ENCODE measurements at regions not wholly inside any gene's neighbourhood (a gene's known extent, or its start where the extent isn't known, plus 50 kb on each side); places are given as distances from the start of the nearest gene placed in this dataset.

DNA sequence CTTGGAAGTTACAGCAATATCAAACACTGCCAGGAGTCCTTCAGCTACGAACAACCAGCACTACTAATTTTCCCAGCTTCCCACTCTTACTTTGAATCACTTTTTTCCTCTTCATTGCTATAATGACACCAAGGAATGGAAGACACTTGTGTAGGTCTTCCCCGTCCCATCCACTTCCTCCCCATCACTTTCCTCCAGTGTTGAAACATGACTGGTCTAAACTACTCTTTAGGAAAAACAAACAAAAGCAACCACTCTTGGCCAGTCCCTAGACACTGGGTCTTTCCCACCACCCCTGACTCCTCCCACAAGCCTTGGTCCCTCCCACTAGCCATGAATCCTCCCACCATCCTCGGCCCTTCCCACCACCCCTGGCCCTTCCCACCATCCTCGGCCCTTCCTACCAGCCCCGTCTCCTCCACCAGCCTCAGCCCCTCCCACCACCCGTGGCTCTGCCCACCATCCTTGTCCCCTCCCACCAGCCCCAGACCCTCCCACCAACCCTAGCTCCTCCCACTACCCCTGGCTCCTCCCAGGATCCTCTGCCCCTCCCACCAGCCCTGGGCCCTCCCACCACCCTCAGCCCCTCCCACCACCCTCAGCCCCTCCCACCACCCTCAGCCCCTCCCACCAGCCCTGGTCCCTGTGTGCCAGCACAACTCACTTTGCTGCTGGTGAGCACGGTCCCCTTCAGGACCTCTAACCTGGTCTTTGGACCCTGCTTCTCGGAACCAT, 68.5 kb downstream of the CXCL12 start:
- H3K9me3 ChIP-seq, result no peaks in the 10 kb centered on the region
- in situ Hi-C loops (cut with MboI; ENCODE audit: low pct_ligation_motif_present in 1 of 4, low pct_unique_long_range_greater_than_20kb in 1 of 4, low sequenced_read_pairs in 3 of 4), result loop anchor here in 3 of 4 donors (25.0 kb wide), 2 partner anchors 546 to 629 kb away; no protein-coding TSS in a partner anchor
- WGBS, 2 donors (ENCODE audit: low coverage in 1 of 2), result 73 to 79% methylated on average over 6 to 8 of the region's 8 CpGs
- no peaks in the 10 kb centered on the region for H3K36me3 ChIP-seq
- no peak overlapping the region for H3K4me3 ChIP-seq
- intact Hi-C loops (cut with DNase I; ENCODE audit: low total_unique reads), result loop anchor here (10.0 kb wide), 1 partner anchor 642 kb away; no protein-coding TSS in a partner anchor
- H3K4me1 ChIP-seq, result peaks cover 0 to under 1% (median under 1%) of the 10 kb centered on the region in 4 donors
- no peak overlapping the region for H3K27ac ChIP-seq
- TF ChIP-seq CTCF (IDR thresholded peaks at IDR 0.05) (no peak), POLR2A (IDR thresholded peaks at IDR 0.05) (no peak), EP300 (IDR thresholded peaks at IDR 0.05; ENCODE audit: low read depth) (no peak)
- no peak for DNase-seq
- H3K27me3 ChIP-seq, result no peaks in the 10 kb centered on the region

GRCh38 chr10:44314802-44315460, 70.0 kb downstream of the CXCL12 start:
- 90 to 91% methylated on average over 4 to 6 of the region's 6 CpGs for WGBS, 2 donors (ENCODE audit: low coverage in 1 of 2)
- in situ Hi-C loops (cut with MboI; ENCODE audit: low pct_ligation_motif_present in 1 of 4, low pct_unique_long_range_greater_than_20kb in 1 of 4, low sequenced_read_pairs in 3 of 4), result loop anchor here in 3 of 4 donors (25.0 kb wide), 2 partner anchors 547 to 628 kb away; no protein-coding TSS in a partner anchor
- peaks cover 4 to 10% (median 9%) of the 10 kb centered on the region in 4 donors for H3K4me1 ChIP-seq
- no peak for DNase-seq
- H3K27me3 ChIP-seq, result no peaks in the 10 kb centered on the region
- intact Hi-C loops (cut with DNase I; ENCODE audit: low total_unique reads), result loop anchor here (10.0 kb wide), 1 partner anchor 640 kb away; no protein-coding TSS in a partner anchor
- H3K9me3 ChIP-seq, result no peaks in the 10 kb centered on the region
- no peak overlapping the region for H3K27ac ChIP-seq
- no peak overlapping the region for H3K4me3 ChIP-seq
- H3K36me3 ChIP-seq, result no peaks in the 10 kb centered on the region
- TF ChIP-seq CTCF (IDR thresholded peaks at IDR 0.05), result no peak
- TF ChIP-seq POLR2AphosphoS5 (IDR thresholded peaks at IDR 0.05), result no peak
- no peak for TF ChIP-seq EP300 (IDR thresholded peaks at IDR 0.05; ENCODE audit: low read depth)
- TF ChIP-seq POLR2A (IDR thresholded peaks at IDR 0.05), result no peak

DNA sequence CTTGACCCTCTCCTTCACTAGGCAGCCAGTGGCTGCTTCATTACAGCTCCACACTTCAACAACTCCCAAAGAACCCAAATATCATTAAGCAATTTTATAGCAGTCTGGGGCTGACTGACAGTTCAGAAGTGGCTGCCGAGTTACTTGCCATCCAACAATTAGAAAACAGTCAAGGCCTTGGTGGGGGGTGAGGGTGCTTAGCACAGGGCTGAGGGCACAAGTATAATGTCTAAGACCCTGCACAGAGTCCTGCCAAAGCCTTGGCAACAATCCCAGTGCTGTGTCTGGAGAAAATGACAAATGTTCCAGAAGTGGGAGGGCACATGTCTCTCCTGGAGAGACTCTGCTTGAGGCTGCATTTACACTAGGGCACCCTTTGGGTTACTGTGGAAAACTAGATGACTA, 71.1 kb downstream of the CXCL12 start:
- no peak for DNase-seq
- H3K36me3 ChIP-seq, result no peaks in the 10 kb centered on the region
- peaks cover 4 to 10% (median 9%) of the 10 kb centered on the region in 4 donors for H3K4me1 ChIP-seq
- no peaks in the 10 kb centered on the region for H3K9me3 ChIP-seq
- H3K27me3 ChIP-seq, result no peaks in the 10 kb centered on the region
- H3K4me3 ChIP-seq, result no peak overlapping the region
- TF ChIP-seq CTCF (IDR thresholded peaks at IDR 0.05), result no peak
- no peak for TF ChIP-seq EP300 (IDR thresholded peaks at IDR 0.05; ENCODE audit: low read depth)
- no peak for TF ChIP-seq POLR2AphosphoS5 (IDR thresholded peaks at IDR 0.05)
- no peak for TF ChIP-seq POLR2A (IDR thresholded peaks at IDR 0.05)
- intact Hi-C loops (cut with DNase I; ENCODE audit: low total_unique reads), result loop anchor here (10.0 kb wide), 1 partner anchor 639 kb away; no protein-coding TSS in a partner anchor
- H3K27ac ChIP-seq, result no peak overlapping the region
- 95% methylated on average over 1 of the region's 1 CpG; no CpG with 5 or more reads in 1 of the 2 donors for WGBS, 2 donors (ENCODE audit: low coverage in 1 of 2)
- in situ Hi-C loops (cut with MboI; ENCODE audit: low pct_ligation_motif_present in 1 of 4, low pct_unique_long_range_greater_than_20kb in 1 of 4, low sequenced_read_pairs in 3 of 4), result loop anchor here in 3 of 4 donors (25.0 kb wide), 2 partner anchors 549 to 626 kb away; no protein-coding TSS in a partner anchor

- no peaks in the 10 kb centered on the region for H3K36me3 ChIP-seq
- 64% methylated on average over 3 of the region's 3 CpGs; no CpG with 5 or more reads in 1 of the 2 donors for WGBS, 2 donors (ENCODE audit: low coverage in 1 of 2)
- no peaks in the 10 kb centered on the region for H3K27me3 ChIP-seq
- no peaks in the 10 kb centered on the region for H3K9me3 ChIP-seq
- H3K4me1 ChIP-seq, result peaks cover 4 to 10% (median 9%) of the 10 kb centered on the region in 4 donors
- intact Hi-C loops (cut with DNase I; ENCODE audit: low total_unique reads) (loop anchor here (10.0 kb wide), 1 partner anchor 638 kb away; no protein-coding TSS in a partner anchor), in situ Hi-C loops (cut with MboI; ENCODE audit: low pct_ligation_motif_present in 1 of 4, low pct_unique_long_range_greater_than_20kb in 1 of 4, low sequenced_read_pairs in 3 of 4) (loop anchor here in 3 of 4 donors (25.0 kb wide), 2 partner anchors 550 to 625 kb away; no protein-coding TSS in a partner anchor)
- no peak overlapping the region for H3K4me3 ChIP-seq
- H3K27ac ChIP-seq, result no peak overlapping the region
- no peak for DNase-seq
- TF ChIP-seq CTCF (IDR thresholded peaks at IDR 0.05) (no peak), POLR2AphosphoS5 (IDR thresholded peaks at IDR 0.05) (no peak)
Observed at GRCh38 chr10:44312401-44312800, 72.5 kb downstream of the CXCL12 start.

All from transverse colon (tissue), 4 donors.